Prostate gland (tissue), 2 donors: ENCODE measurements at regions not wholly inside any gene's neighbourhood (a gene's known extent, or its start where the extent isn't known, plus 50 kb on each side); places are given as distances from the start of the nearest gene placed in this dataset.

Source experiments
- POLR2A ChIP-seq: fragments of 450-650 bp; IDR thresholded peaks from one replicate; pipeline ENCODE4 v1.6.1; 2016; ENCODE audit warnings: antibody characterized with exemption, mild to moderate bottlenecking
- TF ChIP-seq, protein P1 (sequence below), 4 experiments: fragments of 200-600 bp in 2 of 4; fragments of 450-650 bp in 2 of 4; sonication (generic) in 2 of 4; IDR thresholded peaks; 1 replicate in 3 of 4; 2 replicates in 1 of 4; pipeline ENCODE4 v1.5.1; 2016 to 2019; ENCODE audit warnings: antibody characterized with exemption in 4 of 4, mild to moderate bottlenecking in 2 of 4, moderate library complexity in 2 of 4

GRCh38 chr2:41906338-41906725, 141.5 kb upstream of the PKDCC start:
- TF ChIP-seq, protein P1, sequence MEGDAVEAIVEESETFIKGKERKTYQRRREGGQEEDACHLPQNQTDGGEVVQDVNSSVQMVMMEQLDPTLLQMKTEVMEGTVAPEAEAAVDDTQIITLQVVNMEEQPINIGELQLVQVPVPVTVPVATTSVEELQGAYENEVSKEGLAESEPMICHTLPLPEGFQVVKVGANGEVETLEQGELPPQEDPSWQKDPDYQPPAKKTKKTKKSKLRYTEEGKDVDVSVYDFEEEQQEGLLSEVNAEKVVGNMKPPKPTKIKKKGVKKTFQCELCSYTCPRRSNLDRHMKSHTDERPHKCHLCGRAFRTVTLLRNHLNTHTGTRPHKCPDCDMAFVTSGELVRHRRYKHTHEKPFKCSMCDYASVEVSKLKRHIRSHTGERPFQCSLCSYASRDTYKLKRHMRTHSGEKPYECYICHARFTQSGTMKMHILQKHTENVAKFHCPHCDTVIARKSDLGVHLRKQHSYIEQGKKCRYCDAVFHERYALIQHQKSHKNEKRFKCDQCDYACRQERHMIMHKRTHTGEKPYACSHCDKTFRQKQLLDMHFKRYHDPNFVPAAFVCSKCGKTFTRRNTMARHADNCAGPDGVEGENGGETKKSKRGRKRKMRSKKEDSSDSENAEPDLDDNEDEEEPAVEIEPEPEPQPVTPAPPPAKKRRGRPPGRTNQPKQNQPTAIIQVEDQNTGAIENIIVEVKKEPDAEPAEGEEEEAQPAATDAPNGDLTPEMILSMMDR (IDR thresholded peaks at IDR 0.05) = no peak
- TF ChIP-seq POLR2A = no peak
